Mucosa of descending colon (tissue), 3 donors: ENCODE measurements at regions not wholly inside any gene's neighbourhood (a gene's known extent, or its start where the extent isn't known, plus 50 kb on each side); places are given as distances from the start of the nearest gene placed in this dataset.

Experiments used
- ATAC-seq: fragments of 200-7000 bp; cut with Tn5 transposase; one replicate; pipeline ENCODE4 v1.9.1; 2020; ENCODE audit warnings: mild to moderate bottlenecking, moderate library complexity
- DNase-seq, 3 donors: peaks; one replicate each; pipeline ENCODE4 v3.0.0-alpha.2; 2020
- H3K36me3 ChIP-seq: fragments of 200-600 bp; one replicate; pipeline ENCODE4 v1.8.0; 2021; ENCODE audit warnings: low read depth, mild to moderate bottlenecking
- H3K4me1 ChIP-seq: fragments of 200-600 bp; one replicate; pipeline ENCODE4 v1.8.0; 2021; ENCODE audit warnings: low read depth, mild to moderate bottlenecking
- H3K4me3 ChIP-seq: fragments of 200-600 bp; one replicate; pipeline ENCODE4 v1.8.0; 2021; ENCODE audit warnings: mild to moderate bottlenecking
- H3K9me3 ChIP-seq: fragments of 200-600 bp; one replicate; pipeline ENCODE4 v1.8.0; 2021; ENCODE audit warnings: mild to moderate bottlenecking
- CTCF ChIP-seq: fragments of 200-600 bp; IDR thresholded peaks from one replicate; pipeline ENCODE4 v1.8.0; 2022; ENCODE audit warnings: antibody characterized with exemption, mild to moderate bottlenecking
- intact Hi-C, 2 donors: fragments of 100-400 bp; cut with DNase I in 1 of 2; cut with micrococcal nuclease in 1 of 2; formaldehyde crosslinking; loops; one replicate each; pipeline versions ENCODE4 v1.11.0 to v1.11.1; 2022; cut with DNase I, micrococcal nuclease
- microRNA-seq: library from miRNA; unstranded; fragments of <30 nt; microRNA quantifications from one replicate; pipeline ENCODE4, GENCODE V29; 2019
- donor health status: DM: no; HTN: no; CAD: no; lungs with moderate emphysema.
- donor health status: DM: no; HTN: no; CAD: no.
- donor health status: DM: no; HTN: yes; CAD: no.

GRCh38 chrX:140948827-140949226 is 53.6 kb upstream of the SPANXB1 start:
- intact Hi-C loops, result no loop called here
- no peak for DNase-seq
- no peaks in the 10 kb centered on the region for H3K4me1 ChIP-seq
- ATAC-seq, result no peak
- no peaks in the 10 kb centered on the region for H3K36me3 ChIP-seq
- TF ChIP-seq CTCF, result no peak
- no peaks in the 10 kb centered on the region for H3K9me3 ChIP-seq
- no peak overlapping the region for H3K4me3 ChIP-seq

- DNase-seq (no peak), ATAC-seq (no peak)
- Histone ChIP-seq H3K4me3 (no peak overlapping the region), H3K9me3 (no peaks in the 10 kb centered on the region), H3K4me1 (no peaks in the 10 kb centered on the region), H3K36me3 (no peaks in the 10 kb centered on the region)
- intact Hi-C loops, result no loop called here
- TF ChIP-seq CTCF, result no peak
These were observed 53.2 kb upstream of the SPANXB1 start for GRCh38 chrX:140949233-140949632.

Small RNAs in the stretch of these regions (microRNA-seq; reads per million reads assigned to microRNA genes)
- gene MIR320D2, result 1.4 reads per million
